ENCODE measurements at regions not wholly inside any gene's neighbourhood (a gene's known extent, or its start where the extent isn't known, plus 50 kb on each side); places are given as distances from the start of the nearest gene placed in this dataset.

DNA sequence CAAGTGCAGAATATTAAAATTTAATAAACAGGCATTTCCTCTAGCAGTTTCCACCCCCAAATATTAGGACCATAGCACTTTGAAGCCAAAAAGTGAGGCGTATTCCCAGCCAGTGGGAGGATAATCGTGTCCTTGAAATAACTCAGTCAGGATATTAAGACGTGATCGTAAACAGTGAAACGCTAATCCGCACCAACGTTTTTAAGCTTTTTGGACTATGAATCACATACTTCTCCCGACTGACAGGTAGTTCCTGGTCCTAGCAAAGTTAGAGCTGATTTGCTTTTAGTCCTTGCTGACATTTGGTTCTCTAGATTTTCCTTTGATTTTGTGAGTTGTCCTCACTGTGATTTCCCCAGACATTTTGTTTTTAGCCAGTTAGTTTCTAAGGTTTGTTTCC is 197.1 kb upstream of the ARHGAP20 start:
- TF ChIP-seq POLR2A (IDR thresholded peaks at IDR 0.05): no peak
- TF ChIP-seq, protein P1, sequence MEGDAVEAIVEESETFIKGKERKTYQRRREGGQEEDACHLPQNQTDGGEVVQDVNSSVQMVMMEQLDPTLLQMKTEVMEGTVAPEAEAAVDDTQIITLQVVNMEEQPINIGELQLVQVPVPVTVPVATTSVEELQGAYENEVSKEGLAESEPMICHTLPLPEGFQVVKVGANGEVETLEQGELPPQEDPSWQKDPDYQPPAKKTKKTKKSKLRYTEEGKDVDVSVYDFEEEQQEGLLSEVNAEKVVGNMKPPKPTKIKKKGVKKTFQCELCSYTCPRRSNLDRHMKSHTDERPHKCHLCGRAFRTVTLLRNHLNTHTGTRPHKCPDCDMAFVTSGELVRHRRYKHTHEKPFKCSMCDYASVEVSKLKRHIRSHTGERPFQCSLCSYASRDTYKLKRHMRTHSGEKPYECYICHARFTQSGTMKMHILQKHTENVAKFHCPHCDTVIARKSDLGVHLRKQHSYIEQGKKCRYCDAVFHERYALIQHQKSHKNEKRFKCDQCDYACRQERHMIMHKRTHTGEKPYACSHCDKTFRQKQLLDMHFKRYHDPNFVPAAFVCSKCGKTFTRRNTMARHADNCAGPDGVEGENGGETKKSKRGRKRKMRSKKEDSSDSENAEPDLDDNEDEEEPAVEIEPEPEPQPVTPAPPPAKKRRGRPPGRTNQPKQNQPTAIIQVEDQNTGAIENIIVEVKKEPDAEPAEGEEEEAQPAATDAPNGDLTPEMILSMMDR (IDR thresholded peaks at IDR 0.05): no peak
